Endothelial cell of umbilical vein (primary cell): ENCODE measurements at regions not wholly inside any gene's neighbourhood (a gene's known extent, or its start where the extent isn't known, plus 50 kb on each side); places are given as distances from the start of the nearest gene placed in this dataset.

Experiments used
- CTCF ChIP-seq, 2 donors: IDR thresholded peaks; 1 replicate in 1 of 2; 2 replicates in 1 of 2; pipeline ENCODE4 v1.5.1; 2011; ENCODE audit warnings: low read length in 2 of 2, mild to moderate bottlenecking in 2 of 2, moderate library complexity in 2 of 2, control low read depth in 1 of 2, inconsistent platforms in 1 of 2, low read depth in 1 of 2; ENCODE audit not compliant: insufficient read depth in 1 of 2; ENCODE audit errors: extremely low read depth in 1 of 2
- EZH2 ChIP-seq: IDR thresholded peaks from 2 replicates; pipeline ENCODE4 v1.6.1; 2012; ENCODE audit warnings: borderline replicate concordance, low read depth, mild to moderate bottlenecking, moderate library complexity, low read length, inconsistent platforms; ENCODE audit not compliant: severe bottlenecking
- MAX ChIP-seq: IDR thresholded peaks from 2 replicates; pipeline ENCODE4 v1.6.1; 2011; ENCODE audit not compliant: insufficient read depth, insufficient read length
- MYC ChIP-seq: IDR thresholded peaks from one replicate; pipeline ENCODE4 v1.6.1; 2011; ENCODE audit warnings: mild to moderate bottlenecking, low read depth, low read length
- POLR2A ChIP-seq: IDR thresholded peaks from 2 replicates; pipeline ENCODE4 v1.6.1; 2012; ENCODE audit warnings: low read depth, mild to moderate bottlenecking, control low read depth, low read length
- POLR2AphosphoS5 ChIP-seq: IDR thresholded peaks from 2 replicates; pipeline ENCODE4 v1.6.1; 2012; ENCODE audit warnings: low read depth, mild to moderate bottlenecking, control low read depth, low read length, moderate library complexity; ENCODE audit not compliant: insufficient read depth

GRCh38 chr5:56426693-56427092 lies 193.6 kb upstream of the ANKRD55 start:
- TF ChIP-seq MYC (no peak), CTCF (IDR thresholded peaks at IDR 0.05; ENCODE audit: extremely low read depth in 1 of 2, insufficient read depth in 1 of 2, low read depth in 1 of 2, low read length in 2 of 2) (no peak), EZH2 (no peak), POLR2AphosphoS5 (no peak), MAX (no peak), POLR2A (no peak)
